Tibial nerve (tissue), 4 donors: ENCODE measurements at regions not wholly inside any gene's neighbourhood (a gene's known extent, or its start where the extent isn't known, plus 50 kb on each side); places are given as distances from the start of the nearest gene placed in this dataset.
"Not testable (repeated sequence)": the region's sequence is repeated elsewhere in the genome, so short reads cannot be mapped to it uniquely, and the experiment has no call there.

ENCODE experiments used
- DNase-seq, 2 donors: peaks; one replicate each; pipeline ENCODE4 v3.0.0-alpha.2; 2019; ENCODE audit warnings: low spot score in 2 of 2
- H3K27ac ChIP-seq, 4 donors: fragments of 200-600 bp; sonication (generic) in 3 of 4; one replicate each; pipeline ENCODE4 v1.5.1; 2017 to 2019; ENCODE audit warnings: mild to moderate bottlenecking in 1 of 4
- H3K27me3 ChIP-seq, 2 donors: fragments of 200-600 bp; sonication (generic) in 1 of 2; one replicate each; pipeline versions ENCODE4 v1.5.1 to v1.6.0; 2017 to 2019
- H3K36me3 ChIP-seq, 3 donors: fragments of 200-600 bp; sonication (generic); one replicate each; pipeline ENCODE4 v1.5.1; 2018 to 2019
- H3K4me1 ChIP-seq, 4 donors: fragments of 200-600 bp; sonication (generic) in 3 of 4; one replicate each; pipeline ENCODE4 v1.5.1; 2017 to 2019
- H3K4me3 ChIP-seq, 4 donors: fragments of 200-600 bp; sonication (generic) in 3 of 4; one replicate each; pipeline ENCODE4 v1.5.1; 2017 to 2019; ENCODE audit warnings: mild to moderate bottlenecking in 1 of 4, moderate library complexity in 1 of 4
- H3K9me3 ChIP-seq, 4 donors: fragments of 200-600 bp; sonication (generic) in 3 of 4; one replicate each; pipeline ENCODE4 v1.5.1; 2017 to 2019
- EP300 ChIP-seq, 2 donors: sonication (generic); formaldehyde crosslinking; IDR thresholded peaks; one replicate each; pipeline ENCODE4 v1.6.1; 2017; ENCODE audit warnings: antibody characterized with exemption in 2 of 2, mild to moderate bottlenecking in 1 of 2
- POLR2A ChIP-seq, 2 donors: fragments of 450-650 bp; IDR thresholded peaks; one replicate each; pipeline ENCODE4 v1.6.1; 2017; ENCODE audit warnings: antibody characterized with exemption in 2 of 2, mild to moderate bottlenecking in 2 of 2, moderate library complexity in 2 of 2
- WGBS, 2 donors: methylation state at CpG; one replicate each; pipeline ENCODE4 v1.1.5; 2018; 5-methylcytosine and 5-hydroxymethylcytosine counted together
- TF ChIP-seq, protein P1 (sequence below), 5 experiments: fragments of 200-600 bp in 3 of 5; fragments of 450-650 bp in 2 of 5; sonication (generic) in 3 of 5; IDR thresholded peaks; one replicate each; pipeline ENCODE4 v1.5.1; 2016 to 2019; ENCODE audit warnings: antibody characterized with exemption in 5 of 5, mild to moderate bottlenecking in 3 of 5, moderate library complexity in 2 of 5

DNA sequence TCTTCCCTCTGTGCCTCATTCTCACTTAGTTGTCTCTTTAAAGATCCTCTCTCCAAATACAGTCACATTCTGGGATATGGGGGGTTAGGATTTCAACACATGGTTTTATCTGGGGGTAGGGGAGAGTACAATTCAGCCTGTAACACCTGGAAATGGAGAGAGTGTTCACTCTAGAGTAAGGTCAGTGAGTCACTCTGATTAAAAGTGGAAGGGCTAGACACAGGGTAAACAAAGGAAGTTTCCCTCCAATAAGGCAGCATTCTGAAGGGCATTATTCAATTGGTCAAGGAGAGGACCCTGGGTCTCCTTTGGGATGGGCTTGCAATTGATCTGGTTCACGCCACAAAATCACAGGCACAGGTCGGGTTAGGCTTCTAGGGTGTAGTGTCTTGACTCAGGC is 232.8 kb upstream of the NPSR1 start:
- TF ChIP-seq, protein P1, sequence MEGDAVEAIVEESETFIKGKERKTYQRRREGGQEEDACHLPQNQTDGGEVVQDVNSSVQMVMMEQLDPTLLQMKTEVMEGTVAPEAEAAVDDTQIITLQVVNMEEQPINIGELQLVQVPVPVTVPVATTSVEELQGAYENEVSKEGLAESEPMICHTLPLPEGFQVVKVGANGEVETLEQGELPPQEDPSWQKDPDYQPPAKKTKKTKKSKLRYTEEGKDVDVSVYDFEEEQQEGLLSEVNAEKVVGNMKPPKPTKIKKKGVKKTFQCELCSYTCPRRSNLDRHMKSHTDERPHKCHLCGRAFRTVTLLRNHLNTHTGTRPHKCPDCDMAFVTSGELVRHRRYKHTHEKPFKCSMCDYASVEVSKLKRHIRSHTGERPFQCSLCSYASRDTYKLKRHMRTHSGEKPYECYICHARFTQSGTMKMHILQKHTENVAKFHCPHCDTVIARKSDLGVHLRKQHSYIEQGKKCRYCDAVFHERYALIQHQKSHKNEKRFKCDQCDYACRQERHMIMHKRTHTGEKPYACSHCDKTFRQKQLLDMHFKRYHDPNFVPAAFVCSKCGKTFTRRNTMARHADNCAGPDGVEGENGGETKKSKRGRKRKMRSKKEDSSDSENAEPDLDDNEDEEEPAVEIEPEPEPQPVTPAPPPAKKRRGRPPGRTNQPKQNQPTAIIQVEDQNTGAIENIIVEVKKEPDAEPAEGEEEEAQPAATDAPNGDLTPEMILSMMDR (IDR thresholded peaks at IDR 0.05), result no peak
- no peak for TF ChIP-seq EP300 (IDR thresholded peaks at IDR 0.05)
- no peak for TF ChIP-seq POLR2A (IDR thresholded peaks at IDR 0.05)
- 67 to 75% methylated on average over 2 of the region's 2 CpGs for WGBS, 2 donors
- Histone ChIP-seq H3K36me3 (no peaks in the 10 kb centered on the region), H3K9me3 (no peaks in the 10 kb centered on the region), H3K27me3 (no peaks in the 10 kb centered on the region), H3K27ac (no peak overlapping the region), H3K4me3 (no peak overlapping the region), H3K4me1 (no peaks in the 10 kb centered on the region)
- DNase-seq, result no peak

DNA sequence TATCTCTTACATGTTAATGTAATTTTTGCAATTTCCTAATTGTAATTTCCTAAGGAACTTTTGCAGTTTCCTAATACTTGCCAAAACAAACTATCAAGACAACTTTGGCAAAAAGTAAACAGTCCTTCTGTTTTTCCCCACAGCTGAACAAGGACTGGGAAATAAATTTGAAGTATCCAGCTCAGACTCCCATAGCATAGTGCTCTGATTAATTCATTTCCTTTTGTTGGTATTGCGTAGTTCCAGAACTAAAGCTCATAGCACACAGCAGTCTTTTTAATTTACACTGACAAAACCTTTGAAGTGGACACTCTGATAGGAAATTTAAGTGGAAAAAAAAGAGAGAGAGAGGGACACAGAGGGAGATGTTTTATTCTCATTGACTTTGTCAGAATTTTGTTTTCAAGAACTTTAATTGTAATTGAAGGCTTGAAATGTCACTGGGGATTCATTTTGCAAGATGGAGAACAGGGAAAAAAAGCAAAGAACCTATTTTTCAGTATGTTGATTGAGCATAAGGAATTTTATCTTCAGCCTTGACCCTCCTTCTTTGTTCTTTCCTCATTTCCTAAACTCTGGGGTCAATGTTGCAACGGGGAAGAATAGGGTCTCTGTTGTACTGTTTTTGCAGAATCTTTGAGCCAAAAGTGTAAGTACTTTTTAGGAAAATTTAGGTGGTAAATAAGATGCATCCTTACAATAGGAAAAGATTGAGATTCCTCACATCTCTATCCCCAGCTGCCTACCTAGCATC is 232.2 kb upstream of the NPSR1 start:
- Histone ChIP-seq H3K27ac (no peak overlapping the region), H3K4me1 (no peaks in the 10 kb centered on the region), H3K9me3 (no peaks in the 10 kb centered on the region), H3K27me3 (no peaks in the 10 kb centered on the region), H3K4me3 (no peak overlapping the region), H3K36me3 (no peaks in the 10 kb centered on the region)
- TF ChIP-seq, protein P1 (IDR thresholded peaks at IDR 0.05), result no peak
- TF ChIP-seq POLR2A (IDR thresholded peaks at IDR 0.05), result no peak
- WGBS, 2 donors, result 28 to 29% methylated on average over 2 of the region's 2 CpGs
- DNase-seq, result no peak

DNA sequence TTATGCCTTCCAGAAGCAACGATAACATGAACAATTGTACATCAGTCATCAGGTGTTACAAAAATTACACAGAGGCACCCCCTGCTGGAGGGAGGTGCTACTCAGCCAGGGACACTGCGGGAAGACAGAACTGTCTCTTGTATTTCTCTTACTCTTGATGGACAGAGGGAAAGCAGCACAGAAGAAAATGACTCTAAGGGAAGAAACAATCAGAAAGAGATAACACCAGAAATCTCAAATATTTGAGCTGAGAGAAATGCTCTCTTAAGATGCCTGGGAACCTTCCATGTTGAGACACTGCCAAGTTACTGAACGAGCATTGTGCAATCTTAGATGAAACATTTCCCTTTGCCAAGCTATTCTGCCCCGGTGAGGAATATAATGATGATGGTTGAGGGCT is 227.6 kb upstream of the NPSR1 start:
- peaks cover 0 to 14% (median 0%) of the 10 kb centered on the region in 4 donors for H3K9me3 ChIP-seq
- no peak for TF ChIP-seq EP300 (IDR thresholded peaks at IDR 0.05)
- TF ChIP-seq, protein P1 (IDR thresholded peaks at IDR 0.05), result no peak
- TF ChIP-seq POLR2A (IDR thresholded peaks at IDR 0.05), result no peak
- H3K36me3 ChIP-seq, result no peaks in the 10 kb centered on the region
- 55 to 63% methylated on average over 4 of the region's 4 CpGs for WGBS, 2 donors
- no peaks in the 10 kb centered on the region for H3K27me3 ChIP-seq
- H3K4me1 ChIP-seq, result no peaks in the 10 kb centered on the region
- DNase-seq, result peak in 1 of 2 donors; percentile 29
- H3K27ac ChIP-seq, result no peak overlapping the region
- H3K4me3 ChIP-seq, result no peak overlapping the region

DNA sequence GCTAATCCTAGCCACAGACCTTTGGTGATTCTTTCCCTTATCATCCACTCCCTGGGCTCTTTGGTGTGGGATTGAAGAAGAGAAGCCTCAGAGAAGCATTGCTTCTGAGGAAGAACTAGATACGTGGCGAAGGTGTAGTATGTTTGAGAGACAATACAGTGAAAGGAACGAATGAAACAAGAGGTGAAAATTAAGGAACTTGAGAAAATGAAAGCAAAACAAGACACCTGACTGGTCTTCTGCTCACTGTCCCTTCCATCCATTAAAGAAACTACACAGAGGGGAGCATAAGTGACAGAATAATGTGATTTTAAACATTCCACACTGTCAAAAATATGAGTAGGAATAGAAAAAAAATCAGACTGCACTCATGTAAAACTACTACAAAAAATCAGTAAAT is 219.6 kb upstream of the NPSR1 start:
- no peak overlapping the region for H3K4me3 ChIP-seq
- no peaks in the 10 kb centered on the region for H3K36me3 ChIP-seq
- WGBS, 2 donors, result 61 to 71% methylated on average over 3 of the region's 3 CpGs
- TF ChIP-seq POLR2A (IDR thresholded peaks at IDR 0.05) (no peak), EP300 (IDR thresholded peaks at IDR 0.05) (no peak)
- TF ChIP-seq, protein P1 (IDR thresholded peaks at IDR 0.05), result no peak
- no peaks in the 10 kb centered on the region for H3K27me3 ChIP-seq
- H3K27ac ChIP-seq, result no peak overlapping the region
- H3K9me3 ChIP-seq, result peaks cover 0 to 8% (median 0%) of the 10 kb centered on the region in 4 donors
- no peak for DNase-seq
- H3K4me1 ChIP-seq, result no peaks in the 10 kb centered on the region

DNA sequence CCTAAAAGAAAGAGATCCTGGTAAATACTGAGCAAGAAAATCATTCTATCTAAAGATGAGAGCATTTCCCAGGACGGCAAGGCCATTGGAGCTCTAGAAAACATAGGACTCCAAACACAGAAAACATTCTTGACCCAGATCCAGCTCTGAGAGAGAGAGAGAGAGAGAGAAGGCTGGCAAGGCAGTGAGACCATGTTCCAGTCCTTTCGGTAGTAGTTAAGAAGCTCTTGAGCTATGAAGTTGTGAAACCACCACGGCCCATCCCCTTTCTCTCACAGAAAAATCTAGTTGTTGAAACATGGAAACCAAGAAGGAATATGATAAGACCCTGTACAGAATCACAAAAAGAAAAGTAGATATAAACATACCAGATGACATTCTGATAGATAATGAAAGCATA is 212.4 kb upstream of the NPSR1 start:
- WGBS, 2 donors, result 84 to 86% methylated on average over 3 of the region's 3 CpGs

DNA sequence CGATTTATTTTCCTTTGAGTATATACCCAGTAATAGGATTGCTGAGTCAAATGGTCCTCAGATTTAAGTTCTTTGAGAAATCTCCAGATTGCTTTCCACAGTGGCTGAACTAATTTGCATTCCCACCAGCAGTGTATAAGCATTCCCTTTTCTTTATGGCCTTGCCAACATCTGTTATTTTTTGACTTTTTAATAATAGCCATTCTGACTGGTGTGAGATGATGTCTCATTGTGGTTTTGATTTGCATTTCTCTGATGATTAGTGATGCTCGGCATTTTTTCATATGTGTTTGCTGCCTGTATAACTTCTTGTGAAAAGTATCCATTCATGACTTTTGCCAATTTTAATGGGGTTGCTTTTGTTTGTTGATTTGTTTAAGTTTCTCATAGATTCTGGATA is 209.5 kb upstream of the NPSR1 start:
- WGBS, 2 donors, result 64 to 81% methylated on average over 2 of the region's 2 CpGs
- not testable (repeated sequence) for H3K4me1 ChIP-seq, DNase-seq, H3K36me3 ChIP-seq, H3K4me3 ChIP-seq, H3K27me3 ChIP-seq, H3K27ac ChIP-seq
- H3K9me3 ChIP-seq, result peaks cover 0 to 11% (median 1%) of the 10 kb centered on the region in 4 donors

More for the DNA sequence above, 212.4 kb upstream of the NPSR1 start:
- Histone ChIP-seq H3K27ac (no peak overlapping the region), H3K27me3 (no peaks in the 10 kb centered on the region), H3K4me1 (no peaks in the 10 kb centered on the region), H3K9me3 (peaks cover 0 to 11% (median 1%) of the 10 kb centered on the region in 4 donors), H3K4me3 (no peak overlapping the region), H3K36me3 (no peaks in the 10 kb centered on the region)
- no peak for TF ChIP-seq EP300 (IDR thresholded peaks at IDR 0.05)
- TF ChIP-seq POLR2A (IDR thresholded peaks at IDR 0.05), result no peak
- TF ChIP-seq, protein P1 (IDR thresholded peaks at IDR 0.05), result no peak
- no peak for DNase-seq
